Liver (tissue), 3 donors: ENCODE measurements at regions not wholly inside any gene's neighbourhood (a gene's known extent, or its start where the extent isn't known, plus 50 kb on each side); places are given as distances from the start of the nearest gene placed in this dataset.

ENCODE experiments used
- ATF3 ChIP-seq: IDR thresholded peaks from 2 replicates; pipeline ENCODE4 v1.6.1; 2016; ENCODE audit warnings: antibody characterized with exemption
- CTCF ChIP-seq: fragments of 150-350 bp; IDR thresholded peaks from 2 replicates; pipeline ENCODE4 v1.5.1; 2017; ENCODE audit warnings: improper control_type of control experiment, low read depth, low read length; ENCODE audit not compliant: missing input control
- GABPA ChIP-seq, 2 donors: IDR thresholded peaks in 1 of 2; conservative IDR thresholded peaks in 1 of 2; 2 replicates each; pipeline ENCODE4 v1.6.1; 2016; ENCODE audit warnings: antibody characterized with exemption in 2 of 2, mild to moderate bottlenecking in 1 of 2, moderate library complexity in 1 of 2
- HNF4G ChIP-seq: IDR thresholded peaks from 2 replicates; pipeline ENCODE4 v1.6.1; 2016; ENCODE audit warnings: antibody characterized with exemption
- JUND ChIP-seq, 2 donors: IDR thresholded peaks; 2 replicates each; pipeline ENCODE4 v1.6.1; 2016; ENCODE audit warnings: antibody characterized with exemption in 2 of 2
- MAX ChIP-seq: IDR thresholded peaks from 2 replicates; pipeline ENCODE4 v1.6.1; 2016; ENCODE audit warnings: antibody characterized with exemption
- RAD21 ChIP-seq, 2 donors: IDR thresholded peaks; 2 replicates each; pipeline ENCODE4 v1.6.1; 2016; ENCODE audit warnings: antibody characterized with exemption in 2 of 2, mild to moderate bottlenecking in 2 of 2
- REST ChIP-seq: IDR thresholded peaks from 2 replicates; pipeline ENCODE4 v1.6.1; 2016; ENCODE audit warnings: antibody characterized with exemption, mild to moderate bottlenecking
- RXRA ChIP-seq, 2 donors: IDR thresholded peaks; 2 replicates each; pipeline ENCODE4 v1.6.1; 2017 to 2018; ENCODE audit warnings: antibody characterized with exemption in 2 of 2, mild to moderate bottlenecking in 1 of 2
- SP1 ChIP-seq: IDR thresholded peaks from 2 replicates; pipeline ENCODE4 v1.6.1; 2018; ENCODE audit warnings: antibody characterized with exemption, mild to moderate bottlenecking
- TAF1 ChIP-seq: conservative IDR thresholded peaks from 2 replicates; pipeline ENCODE4 v1.6.1; 2016; ENCODE audit warnings: antibody characterized with exemption, mild to moderate bottlenecking
- YY1 ChIP-seq: IDR thresholded peaks from 2 replicates; pipeline ENCODE4 v1.6.1; 2016; ENCODE audit warnings: antibody characterized with exemption, mild to moderate bottlenecking
- ZBTB33 ChIP-seq: IDR thresholded peaks from 2 replicates; pipeline ENCODE4 v1.6.1; 2016; ENCODE audit warnings: antibody characterized with exemption
- donor health status: healthy.
- donor health status: healthy.

GRCh38 chr4:30614771-30615170, 105.4 kb upstream of the PCDH7 start:
- TF ChIP-seq RXRA (IDR thresholded peaks at IDR 0.05) (no peak), ATF3 (no peak), CTCF (no peak), MAX (no peak), TAF1 (no peak), HNF4G (no peak), SP1 (no peak), RAD21 (IDR thresholded peaks at IDR 0.05) (no peak), GABPA (IDR thresholded peaks at IDR 0.05 in 1 of 2, conservative IDR thresholded peaks at IDR 0.05 in 1 of 2) (no peak), YY1 (no peak), REST (no peak), ZBTB33 (no peak), JUND (IDR thresholded peaks at IDR 0.05) (no peak)
